ENCODE measurements at regions not wholly inside any gene's neighbourhood (a gene's known extent, or its start where the extent isn't known, plus 50 kb on each side); places are given as distances from the start of the nearest gene placed in this dataset.
A peak's percentile ranks its signal among the peaks of the same experiment; 100 is the strongest.

DNA sequence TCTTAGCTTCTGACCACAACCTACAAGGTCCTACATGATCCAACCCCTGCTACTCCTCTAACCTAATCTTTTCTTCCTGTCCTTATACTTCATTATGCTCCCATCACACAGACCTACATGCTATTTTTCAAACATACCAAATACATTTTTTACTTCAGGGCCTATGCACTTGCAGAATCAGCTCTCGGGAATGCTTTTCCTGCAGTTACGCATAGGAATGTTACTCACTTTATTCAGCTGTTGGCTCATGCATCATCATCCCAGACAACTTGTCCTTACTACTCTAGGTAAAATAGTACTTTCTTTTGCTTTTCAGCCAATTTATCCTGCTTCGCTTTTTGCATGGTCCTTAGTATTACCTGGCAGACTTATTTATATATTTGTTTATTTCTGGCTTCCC, 105.6 kb downstream of the OXSM start:
- H3K27me3 ChIP-seq (ENCODE audit: control insufficient read depth in 2 of 2, insufficient read depth in 2 of 2, low read length in 2 of 2): no peaks in the 10 kb centered on the region
- H3K79me2 ChIP-seq (ENCODE audit: control insufficient read depth, insufficient read depth, low read length): no peaks in the 10 kb centered on the region
- no peaks in the 10 kb centered on the region for H3K36me3 ChIP-seq (ENCODE audit: control insufficient read depth, insufficient read depth, low read length)
- no peak overlapping the region for H3K9ac ChIP-seq (ENCODE audit: insufficient read depth in 1 of 2, low read depth in 2 of 2, low read length in 2 of 2)
- ChIA-PET CTCF (ENCODE audit: low intra/inter-chr PET ratio) (no interaction called here), POLR2A (no interaction called here)
- intact Hi-C loops (cut with micrococcal nuclease) (loop anchor here (10.0 kb wide), 1 partner anchor 451 kb away; no protein-coding TSS in a partner anchor), in situ Hi-C loops (cut with MboI) (no loop called here)
- H3K4me2 ChIP-seq (ENCODE audit: insufficient read depth, low read length): no peak overlapping the region
- BruUV-seq (replicated peaks): no TSS peak
- H3K9me3 ChIP-seq (replicated peaks; ENCODE audit: control insufficient read depth, insufficient read depth, low read depth, low read length): no peaks in the 10 kb centered on the region
- no peak overlapping the region for H3K4me3 ChIP-seq
- no peak overlapping the region for H3K27ac ChIP-seq (ENCODE audit: extremely low read depth, low read depth, low read length)
- 9% methylated on average over 3 of the region's 3 CpGs for WGBS (ENCODE audit: insufficient coverage, low coverage, missing lambda C conversion rate)
- TF ChIP-seq CBFA2T3 (IDR thresholded peaks at IDR 0.05): no peak
- TF ChIP-seq FOS (IDR thresholded peaks at IDR 0.05; ENCODE audit: extremely low read depth, insufficient read length): no peak
- no peak for TF ChIP-seq GABPA (tag; conservative IDR thresholded peaks at IDR 0.05; ENCODE audit: low read depth)
- TF ChIP-seq SP2 (IDR thresholded peaks at IDR 0.05; ENCODE audit: extremely low read depth, low read depth, low read length, poor library complexity, severe bottlenecking): no peak
- TF ChIP-seq JUN (IDR thresholded peaks at IDR 0.05; ENCODE audit: borderline replicate concordance, low read depth, low read length): no peak
- TF ChIP-seq JUN (CRISPR knock-in tag; IDR thresholded peaks at IDR 0.05; ENCODE audit: borderline replicate concordance): no peak
- no peak for TF ChIP-seq ZNF146 (CRISPR knock-in tag; IDR thresholded peaks at IDR 0.05; ENCODE audit: unreplicated experiment)
- no peaks in the 10 kb centered on the region for H3K9me1 ChIP-seq (ENCODE audit: control insufficient read depth, insufficient read depth, low read length)
- peaks cover 0 to 6% of the 10 kb centered on the region in 2 experiments; a peak in 2 of 5 replicates for H3K4me1 ChIP-seq (replicated peaks in 1 of 2; ENCODE audit: control insufficient read depth in 2 of 2, insufficient read depth in 2 of 2, low read length in 2 of 2)
- ATAC-seq (no peak), DNase-seq (ENCODE audit: extremely low read depth in 1 of 4, low spot score in 3 of 4) (no peak), FAIRE-seq (no peak)
- H4K20me1 ChIP-seq (replicated peaks; ENCODE audit: control insufficient read depth, insufficient read depth, low read length): no peaks in the 10 kb centered on the region
- no peak overlapping the region for H2AFZ ChIP-seq (ENCODE audit: low read depth, low read length)

DNA sequence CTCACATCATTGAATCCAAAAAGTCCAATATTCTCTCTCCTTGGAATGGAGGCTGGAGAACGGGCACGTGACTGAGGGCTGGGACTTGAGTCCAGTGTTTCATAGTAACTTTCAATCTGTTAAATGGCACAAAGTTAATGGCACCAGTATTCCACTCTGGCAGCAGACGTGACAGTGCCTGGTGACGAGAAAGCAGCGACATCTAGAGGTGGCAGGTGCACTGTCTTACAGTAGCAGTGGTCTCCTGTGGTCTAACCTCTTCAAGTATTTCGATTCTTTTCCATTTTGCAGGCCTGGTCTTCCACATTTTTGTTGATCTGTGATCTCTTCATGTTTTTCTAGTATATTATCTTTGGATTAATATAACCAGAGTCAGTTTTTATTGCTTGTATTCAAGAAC, 107.1 kb downstream of the OXSM start:
- WGBS (ENCODE audit: insufficient coverage, low coverage, missing lambda C conversion rate): 3% methylated on average over 6 of the region's 6 CpGs
- Histone ChIP-seq H3K4me2 (ENCODE audit: insufficient read depth, low read length) (no peak overlapping the region), H2AFZ (ENCODE audit: low read depth, low read length) (peak overlapping the region; percentile 46), H3K27ac (ENCODE audit: extremely low read depth, low read depth, low read length) (no peak overlapping the region), H3K4me1 (replicated peaks in 1 of 2; ENCODE audit: control insufficient read depth in 2 of 2, insufficient read depth in 2 of 2, low read length in 2 of 2) (peaks cover 0 to 6% of the 10 kb centered on the region in 2 experiments; a peak in 2 of 5 replicates), H3K9ac (ENCODE audit: insufficient read depth in 1 of 2, low read depth in 2 of 2, low read length in 2 of 2) (no peak overlapping the region), H3K9me1 (ENCODE audit: control insufficient read depth, insufficient read depth, low read length) (no peaks in the 10 kb centered on the region), H3K36me3 (ENCODE audit: control insufficient read depth, insufficient read depth, low read length) (no peaks in the 10 kb centered on the region), H3K27me3 (ENCODE audit: control insufficient read depth in 2 of 2, insufficient read depth in 2 of 2, low read length in 2 of 2) (no peaks in the 10 kb centered on the region), H3K9me3 (replicated peaks; ENCODE audit: control insufficient read depth, insufficient read depth, low read depth, low read length) (no peaks in the 10 kb centered on the region), H3K4me3 (no peak overlapping the region), H4K20me1 (replicated peaks; ENCODE audit: control insufficient read depth, insufficient read depth, low read length) (no peaks in the 10 kb centered on the region), H3K79me2 (ENCODE audit: control insufficient read depth, insufficient read depth, low read length) (no peaks in the 10 kb centered on the region)
- ATAC-seq (peak; percentile 95), DNase-seq (ENCODE audit: extremely low read depth in 1 of 4, low spot score in 3 of 4) (peak; percentile 52 to 72 (median 62)), FAIRE-seq (peak; percentile 57)
- CTCF ChIA-PET (ENCODE audit: low intra/inter-chr PET ratio): interaction anchor here (1.9 kb wide), 1 partner anchor 249 kb away, joined by 10 read pairs; no protein-coding TSS in a partner anchor
- intact Hi-C loops (cut with micrococcal nuclease): loop anchor here (1.0 to 10.0 kb wide), 2 partner anchors 249 to 452 kb away; no protein-coding TSS in a partner anchor
- no TSS peak for BruUV-seq (replicated peaks)
- in situ Hi-C loops (cut with MboI): no loop called here
- POLR2A ChIA-PET: no interaction called here
- no peak for TF ChIP-seq ATF1 (CRISPR knock-in tag; IDR thresholded peaks at IDR 0.05)
- TF ChIP-seq ATF1 (tag; IDR thresholded peaks at IDR 0.05): 0 out of 2 replicates have a peak, but pooled peaks have one; percentile 13
- peak; percentile 56 to 74 for TF ChIP-seq RAD21 (CRISPR knock-in tag; conservative IDR thresholded peaks at IDR 0.05 in 1 of 2, IDR thresholded peaks at IDR 0.05 in 1 of 2)
- no peak for TF ChIP-seq YBX1 (IDR thresholded peaks at IDR 0.05)
- peak; percentile 24; the same call in 1 of the 2 replicates for TF ChIP-seq ZKSCAN3 (CRISPR knock-in tag; IDR thresholded peaks at IDR 0.05)
- TF ChIP-seq SMC3 (conservative IDR thresholded peaks at IDR 0.05; ENCODE audit: insufficient read depth, low read depth, low read length): peak; percentile 55; the same call in 1 of the 2 replicates
- TF ChIP-seq SMAD3 (CRISPR knock-in tag; conservative IDR thresholded peaks at IDR 0.05): no peak
- TF ChIP-seq NCOA6 (IDR thresholded peaks at IDR 0.05): no peak
- TF ChIP-seq PHB2 (IDR thresholded peaks at IDR 0.05; ENCODE audit: low read depth): no peak
- no peak for TF ChIP-seq FOXK2 (conservative IDR thresholded peaks at IDR 0.05 in 1 of 2, IDR thresholded peaks at IDR 0.05 in 1 of 2; ENCODE audit: low read depth in 2 of 2)
- TF ChIP-seq BHLHE40 (IDR thresholded peaks at IDR 0.05; ENCODE audit: low read length): peak; percentile 36; the same call in 1 of the 2 replicates

Data from K562 (cell line).